NCI-H2227 (cell line): ENCODE measurements at regions not wholly inside any gene's neighbourhood (a gene's known extent, or its start where the extent isn't known, plus 50 kb on each side); places are given as distances from the start of the nearest gene placed in this dataset.
"Not testable (repeated sequence)": the region's sequence is repeated elsewhere in the genome, so short reads cannot be mapped to it uniquely, and the experiment has no call there.

Source experiments
- DNase-seq: peaks from one replicate; lab custom pipeline; 2025; ENCODE audit not compliant: unreplicated experiment; lab: John Stamatoyannopoulos, UW

GRCh38 chr3:61378311-61378710, 127.1 kb upstream of the FHIT start:
- DNase-seq, result no peak

GRCh38 chr3:61381745-61382392, 130.6 kb upstream of the FHIT start:
- DNase-seq, result no peak

- DNase-seq, result no peak
These were observed 136.6 kb upstream of the FHIT start for GRCh38 chr3:61387817-61388216.

- not testable (repeated sequence) for DNase-seq
These were observed 142.3 kb upstream of the FHIT start for GRCh38 chr3:61393480-61393947.

GRCh38 chr3:61401359-61401758, 150.1 kb upstream of the FHIT start:
- no peak for DNase-seq

GRCh38 chr3:61407397-61407796, 154.0 kb upstream of the PTPRG start:
- no peak for DNase-seq

GRCh38 chr3:61409638-61410037, 151.7 kb upstream of the PTPRG start:
- no peak for DNase-seq

- DNase-seq, result not testable (repeated sequence)
These were observed 151.0 kb upstream of the PTPRG start for GRCh38 chr3:61410358-61410757.

- DNase-seq, result no peak
These were observed 150.2 kb upstream of the PTPRG start for GRCh38 chr3:61411009-61411662.

- DNase-seq, result no peak
These were observed 146.9 kb upstream of the PTPRG start for GRCh38 chr3:61414456-61414855.

- no peak for DNase-seq
These were observed 146.2 kb upstream of the PTPRG start for GRCh38 chr3:61415201-61415600.

GRCh38 chr3:61416618-61417017, 144.8 kb upstream of the PTPRG start:
- DNase-seq, result no peak

- DNase-seq, result no peak
These were observed 144.0 kb upstream of the PTPRG start for GRCh38 chr3:61417352-61417751.

- no peak for DNase-seq
These were observed 141.1 kb upstream of the PTPRG start for GRCh38 chr3:61420136-61420759.

- DNase-seq, result peak; percentile 23
These were observed 138.3 kb upstream of the PTPRG start for GRCh38 chr3:61422945-61423673.

GRCh38 chr3:61425356-61425755, 136.0 kb upstream of the PTPRG start:
- DNase-seq, result no peak

GRCh38 chr3:61429106-61429505, 132.3 kb upstream of the PTPRG start:
- no peak for DNase-seq

GRCh38 chr3:61434901-61435300, 126.5 kb upstream of the PTPRG start:
- not testable (repeated sequence) for DNase-seq

- not testable (repeated sequence) for DNase-seq
These were observed 126.0 kb upstream of the PTPRG start for GRCh38 chr3:61435361-61435760.

GRCh38 chr3:61438253-61439121, 122.9 kb upstream of the PTPRG start:
- no peak for DNase-seq

- DNase-seq, result no peak
These were observed 122.3 kb upstream of the PTPRG start for GRCh38 chr3:61439122-61439458.
